Activated T-cell treated with anti-CD3 and anti-CD28 coated beads, Interleukin-2, amount 50 U/mL, for 4 hours (primary cell): ENCODE measurements at regions not wholly inside any gene's neighbourhood (a gene's known extent, or its start where the extent isn't known, plus 50 kb on each side); places are given as distances from the start of the nearest gene placed in this dataset.

ENCODE experiments used
- ATAC-seq, 2 donors: fragments of 200-7000 bp; cut with Tn5 transposase; one replicate each; pipeline ENCODE4 v1.10.0; 2021
- DNase-seq: peaks from one replicate; pipeline ENCODE4 v3.0.0-alpha.2; 2020
- H3K27me3 Mint-ChIP-seq: one replicate; pipeline ENCODE4 v1.8.0; 2021; ENCODE audit warnings: low read depth, mixed read lengths
- H3K36me3 Mint-ChIP-seq: one replicate; pipeline ENCODE4 v1.8.0; 2022; ENCODE audit warnings: mixed read lengths; ENCODE audit not compliant: insufficient read depth
- H3K4me1 Mint-ChIP-seq: one replicate; pipeline ENCODE4 v1.8.0; 2021; ENCODE audit warnings: low read depth, mixed read lengths
- H3K4me3 Mint-ChIP-seq: one replicate; pipeline ENCODE4 v1.8.0; 2021; ENCODE audit warnings: mild to moderate bottlenecking, moderate library complexity, mixed read lengths
- H3K9me3 Mint-ChIP-seq: one replicate; pipeline ENCODE4 v1.8.0; 2021; ENCODE audit warnings: mixed read lengths

DNA sequence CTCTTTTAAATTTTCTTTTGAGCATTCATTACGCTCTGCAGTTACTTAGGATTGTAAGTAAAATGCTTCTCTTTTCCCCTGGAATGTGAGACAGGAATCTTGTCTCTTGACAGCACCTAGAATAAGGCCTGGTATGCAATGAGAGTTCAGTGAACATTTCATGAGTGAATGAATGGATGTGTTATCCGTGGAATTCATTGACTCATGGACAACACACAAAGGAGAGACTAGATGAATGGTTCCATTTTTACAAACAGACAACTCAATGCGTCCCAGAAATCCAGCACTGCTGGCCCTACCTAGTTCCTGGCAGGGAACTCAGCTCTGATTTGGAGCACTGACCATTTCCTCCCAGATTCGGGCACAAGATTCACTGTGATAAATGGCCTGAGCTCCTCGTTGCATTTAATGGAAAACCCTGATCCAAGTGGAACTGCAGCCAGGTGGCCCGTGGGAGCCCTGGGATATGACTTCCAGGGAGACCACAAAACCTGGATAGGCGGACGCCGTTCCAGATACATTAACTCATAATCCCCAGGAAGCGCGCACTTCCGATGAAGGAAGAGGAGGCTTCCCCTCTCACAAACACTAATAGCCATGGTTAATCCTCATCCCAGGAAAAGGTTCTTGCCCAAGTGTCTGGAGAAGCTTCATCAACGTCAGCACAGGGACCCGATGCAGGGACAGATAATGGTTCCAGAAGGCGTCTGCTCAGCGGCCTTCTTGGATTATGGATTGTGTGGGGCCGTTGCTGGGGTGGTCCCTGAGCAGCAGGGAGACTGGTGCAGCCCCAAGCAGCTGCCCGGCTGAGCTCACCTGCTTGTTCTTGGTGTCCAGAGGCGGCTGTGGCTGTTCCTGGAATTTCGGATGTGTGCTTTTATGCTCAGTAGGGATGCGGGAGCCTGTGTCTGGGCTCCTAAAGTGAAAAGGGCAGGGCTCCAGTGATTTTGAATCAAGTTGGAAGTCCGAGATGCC lies 211.1 kb upstream of the TSHZ3 start:
- Mint-ChIP-seq H3K9me3 (peaks cover 8% of the 10 kb centered on the region), H3K27me3 (peaks cover 2% of the 10 kb centered on the region), H3K36me3 (no peaks in the 10 kb centered on the region), H3K4me1 (no peaks in the 10 kb centered on the region), H3K4me3 (no peak overlapping the region)
- DNase-seq (no peak), ATAC-seq (no peak)

- ATAC-seq = no peak
- no peak overlapping the region for H3K4me3 Mint-ChIP-seq
- H3K4me1 Mint-ChIP-seq = no peaks in the 10 kb centered on the region
- DNase-seq = no peak
- no peaks in the 10 kb centered on the region for H3K36me3 Mint-ChIP-seq
- peaks cover 2% of the 10 kb centered on the region for H3K27me3 Mint-ChIP-seq
- H3K9me3 Mint-ChIP-seq = peaks cover 8% of the 10 kb centered on the region
These were observed 213.9 kb upstream of the TSHZ3 start for GRCh38 chr19:31562966-31563612.

- H3K4me1 Mint-ChIP-seq = no peaks in the 10 kb centered on the region
- H3K36me3 Mint-ChIP-seq = no peaks in the 10 kb centered on the region
- no peak overlapping the region for H3K4me3 Mint-ChIP-seq
- ATAC-seq (no peak), DNase-seq (no peak)
- no peaks in the 10 kb centered on the region for H3K27me3 Mint-ChIP-seq
- H3K9me3 Mint-ChIP-seq = no peaks in the 10 kb centered on the region
These were observed 218.5 kb upstream of the TSHZ3 start for GRCh38 chr19:31567776-31568175.

DNA sequence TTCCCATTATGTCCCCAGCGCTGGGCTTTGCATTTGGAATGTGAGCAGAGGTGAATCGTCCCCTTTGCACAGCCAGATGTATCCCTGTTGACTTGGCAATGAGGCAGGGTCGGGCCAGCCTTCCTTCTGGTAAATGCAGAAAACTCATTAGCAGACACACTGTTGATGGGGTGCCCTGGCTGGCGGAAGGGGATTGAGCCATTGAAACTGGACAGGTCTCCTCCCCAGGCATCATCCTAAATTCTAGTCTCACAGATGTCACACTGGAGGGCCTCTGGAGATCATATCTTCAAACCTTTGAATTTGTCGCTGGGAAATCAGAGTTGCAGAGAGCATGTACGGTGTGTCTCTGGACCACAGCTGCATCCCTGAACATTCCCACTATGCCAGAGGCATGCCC lies 219.5 kb upstream of the TSHZ3 start:
- Mint-ChIP-seq H3K27me3 (peaks cover 3% of the 10 kb centered on the region), H3K9me3 (no peaks in the 10 kb centered on the region), H3K4me3 (no peak overlapping the region), H3K36me3 (no peaks in the 10 kb centered on the region), H3K4me1 (no peaks in the 10 kb centered on the region)
- ATAC-seq (no peak), DNase-seq (no peak)

GRCh38 chr19:31570718-31571117 lies 221.5 kb upstream of the TSHZ3 start:
- no peak overlapping the region for H3K4me3 Mint-ChIP-seq
- no peaks in the 10 kb centered on the region for H3K4me1 Mint-ChIP-seq
- H3K9me3 Mint-ChIP-seq = no peaks in the 10 kb centered on the region
- ATAC-seq (no peak), DNase-seq (no peak)
- no peaks in the 10 kb centered on the region for H3K36me3 Mint-ChIP-seq
- peaks cover 3% of the 10 kb centered on the region for H3K27me3 Mint-ChIP-seq

DNA sequence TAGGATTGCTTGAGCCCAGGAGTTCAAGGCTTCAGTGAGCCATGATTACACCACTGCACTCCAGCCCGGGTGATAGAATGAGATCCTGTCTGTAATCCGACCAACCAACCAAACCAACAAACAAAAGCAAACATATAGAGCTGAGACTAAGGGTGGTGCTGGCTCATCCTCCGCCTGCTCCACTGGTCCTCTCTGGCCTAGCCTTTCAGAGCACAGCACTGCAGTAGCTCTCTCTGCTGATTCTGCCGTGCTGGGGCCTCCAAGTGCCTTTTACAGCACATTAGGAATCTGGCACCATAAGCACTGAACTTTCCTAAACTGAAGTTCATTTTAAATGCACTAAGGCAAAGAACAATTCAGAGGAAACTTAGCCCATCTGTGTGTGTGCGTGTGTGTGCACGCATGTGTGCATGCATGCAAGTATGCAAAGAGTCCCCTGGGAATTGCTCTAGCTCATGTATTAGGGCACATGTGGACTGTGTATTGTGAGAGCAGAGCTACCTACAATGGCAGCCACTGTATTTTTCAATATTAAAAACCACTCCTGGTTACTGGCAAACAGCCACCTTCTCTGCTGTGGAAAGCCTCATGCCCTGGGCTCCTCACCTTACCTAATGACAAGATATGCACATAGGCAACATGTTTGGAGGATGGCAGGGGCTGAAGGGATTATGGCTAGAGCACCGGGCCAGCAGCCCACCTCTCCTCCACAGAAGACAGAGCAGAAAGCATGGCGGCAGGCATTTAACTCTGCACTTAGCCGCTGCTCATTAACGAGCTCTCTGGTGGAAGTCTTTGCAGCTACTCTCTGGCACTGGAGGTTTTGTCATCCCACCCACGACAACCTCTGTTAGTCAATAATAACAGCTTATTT lies 223.1 kb upstream of the TSHZ3 start:
- no peak overlapping the region for H3K4me3 Mint-ChIP-seq
- no peaks in the 10 kb centered on the region for H3K36me3 Mint-ChIP-seq
- H3K27me3 Mint-ChIP-seq = peaks cover 3% of the 10 kb centered on the region
- no peaks in the 10 kb centered on the region for H3K9me3 Mint-ChIP-seq
- no peak for ATAC-seq
- no peak for DNase-seq
- no peaks in the 10 kb centered on the region for H3K4me1 Mint-ChIP-seq

DNA sequence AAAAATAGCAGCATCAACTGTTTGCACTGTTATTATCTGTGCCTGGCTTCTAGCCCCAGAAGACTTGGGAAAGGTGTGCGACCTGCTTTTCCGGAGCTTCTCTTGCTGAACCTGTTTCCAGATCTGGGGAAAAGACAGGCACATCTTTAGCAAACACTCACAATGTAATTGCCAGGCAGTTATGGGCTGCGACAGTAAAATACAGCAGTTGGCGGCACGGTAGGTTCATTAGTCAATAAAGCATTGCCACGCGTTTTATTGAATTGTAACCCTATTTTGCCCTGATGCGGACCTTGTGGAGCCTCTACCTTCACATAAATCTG lies 223.7 kb upstream of the TSHZ3 start:
- Mint-ChIP-seq H3K4me1 (no peaks in the 10 kb centered on the region), H3K9me3 (no peaks in the 10 kb centered on the region), H3K4me3 (no peak overlapping the region), H3K36me3 (no peaks in the 10 kb centered on the region), H3K27me3 (peaks cover 3% of the 10 kb centered on the region)
- ATAC-seq (no peak), DNase-seq (no peak)

- ATAC-seq (no peak), DNase-seq (no peak)
- Mint-ChIP-seq H3K4me1 (no peaks in the 10 kb centered on the region), H3K36me3 (no peaks in the 10 kb centered on the region), H3K4me3 (no peak overlapping the region), H3K9me3 (no peaks in the 10 kb centered on the region), H3K27me3 (peaks cover 3% of the 10 kb centered on the region)
These were observed 225.2 kb upstream of the TSHZ3 start for GRCh38 chr19:31574251-31574973.

DNA sequence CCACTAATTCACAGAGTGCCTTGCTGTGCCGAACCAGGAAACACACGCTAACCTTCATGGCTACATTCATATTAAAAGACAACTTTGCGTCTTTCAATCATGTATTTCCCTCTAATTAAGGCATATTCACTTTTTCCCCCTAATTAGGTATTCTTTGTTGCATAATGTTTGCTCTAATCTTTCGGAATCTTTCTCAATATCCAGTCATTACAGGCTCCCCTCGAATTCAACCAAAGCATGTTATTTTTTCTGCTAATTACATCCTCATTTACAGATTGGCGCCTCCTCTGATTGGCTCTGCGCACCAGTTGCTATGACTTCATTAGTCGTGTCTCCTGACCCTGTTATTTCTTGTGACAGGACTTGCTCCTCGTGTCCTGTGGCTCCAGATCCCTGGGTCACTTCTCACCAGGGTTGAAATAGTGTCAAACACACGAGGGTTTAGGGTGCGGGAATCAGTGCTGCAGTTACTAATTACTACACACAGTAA lies 226.7 kb upstream of the TSHZ3 start:
- Mint-ChIP-seq H3K9me3 (no peaks in the 10 kb centered on the region), H3K4me3 (no peak overlapping the region), H3K27me3 (peaks cover 3% of the 10 kb centered on the region), H3K36me3 (no peaks in the 10 kb centered on the region), H3K4me1 (no peaks in the 10 kb centered on the region)
- ATAC-seq (no peak), DNase-seq (no peak)

DNA sequence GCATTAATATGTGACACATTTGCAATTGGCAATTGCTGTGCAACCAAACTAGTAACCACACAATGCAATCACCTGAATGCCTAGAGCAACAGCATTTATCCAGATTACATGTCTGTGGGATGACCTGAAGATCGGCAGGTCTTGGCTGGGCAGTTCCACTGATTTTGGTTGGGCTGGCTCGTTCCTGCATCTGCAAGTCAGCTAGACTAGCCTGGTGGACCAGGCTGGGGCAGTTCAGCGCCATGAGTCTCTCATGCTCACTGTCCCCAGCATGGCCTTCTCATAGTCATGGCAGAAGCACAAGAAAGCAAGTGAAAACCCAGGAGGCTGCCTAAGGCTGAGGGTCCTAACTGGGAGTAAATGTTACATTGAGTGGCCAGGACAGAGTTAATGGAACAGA lies 229.1 kb upstream of the TSHZ3 start:
- Mint-ChIP-seq H3K4me3 (no peak overlapping the region), H3K36me3 (no peaks in the 10 kb centered on the region), H3K4me1 (no peaks in the 10 kb centered on the region), H3K9me3 (no peaks in the 10 kb centered on the region), H3K27me3 (peaks cover 3% of the 10 kb centered on the region)
- no peak for ATAC-seq
- DNase-seq = no peak

- Mint-ChIP-seq H3K27me3 (peaks cover 5% of the 10 kb centered on the region), H3K36me3 (no peaks in the 10 kb centered on the region), H3K9me3 (no peaks in the 10 kb centered on the region), H3K4me1 (no peaks in the 10 kb centered on the region), H3K4me3 (no peak overlapping the region)
- no peak for DNase-seq
- ATAC-seq = no peak
These were observed 233.9 kb upstream of the TSHZ3 start for GRCh38 chr19:31583148-31583547.

GRCh38 chr19:31586282-31586681 lies 237.0 kb upstream of the TSHZ3 start:
- Mint-ChIP-seq H3K9me3 (no peaks in the 10 kb centered on the region), H3K36me3 (no peaks in the 10 kb centered on the region), H3K27me3 (peaks cover 3% of the 10 kb centered on the region), H3K4me3 (no peak overlapping the region), H3K4me1 (no peaks in the 10 kb centered on the region)
- DNase-seq (no peak), ATAC-seq (no peak)

DNA sequence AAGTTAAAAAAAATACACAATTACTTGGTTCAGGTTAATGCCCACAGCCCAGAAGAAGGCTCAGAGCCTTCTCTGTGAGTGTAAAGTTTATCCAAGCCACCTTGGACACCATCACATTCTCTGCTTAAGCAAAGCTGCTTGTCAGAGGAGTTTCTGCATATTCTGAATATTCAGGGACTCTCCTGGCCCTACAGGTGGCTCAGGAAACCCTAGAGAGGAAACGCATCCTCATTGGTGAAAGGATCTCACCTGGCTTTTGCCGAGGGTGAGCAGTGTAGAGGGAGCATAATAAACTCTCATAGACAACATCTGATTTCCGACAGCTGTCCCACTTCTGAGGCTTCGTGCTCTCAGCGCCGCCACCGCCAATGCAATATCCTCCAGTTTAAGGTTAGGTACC lies 239.9 kb upstream of the TSHZ3 start:
- no peak for DNase-seq
- no peaks in the 10 kb centered on the region for H3K36me3 Mint-ChIP-seq
- no peak overlapping the region for H3K4me3 Mint-ChIP-seq

GRCh38 chr19:31591258-31591657 lies 242.0 kb upstream of the TSHZ3 start:
- ATAC-seq (no peak), DNase-seq (no peak)
- H3K27me3 Mint-ChIP-seq = peaks cover 3% of the 10 kb centered on the region
- H3K9me3 Mint-ChIP-seq = no peaks in the 10 kb centered on the region
- H3K4me3 Mint-ChIP-seq = no peak overlapping the region
- H3K4me1 Mint-ChIP-seq = no peaks in the 10 kb centered on the region
- no peaks in the 10 kb centered on the region for H3K36me3 Mint-ChIP-seq

More for the DNA sequence above, 239.9 kb upstream of the TSHZ3 start:
- Mint-ChIP-seq H3K4me1 (no peaks in the 10 kb centered on the region), H3K9me3 (no peaks in the 10 kb centered on the region), H3K27me3 (peaks cover 3% of the 10 kb centered on the region)
- ATAC-seq = no peak
